ENCODE measurements at regions not wholly inside any gene's neighbourhood (a gene's known extent, or its start where the extent isn't known, plus 50 kb on each side); places are given as distances from the start of the nearest gene placed in this dataset.

- H3K4me1 ChIP-seq: peaks cover 9 to 15% (median 13%) of the 10 kb centered on the region in 10 experiments; a peak in 19 of 20 replicates
- H3K9me3 ChIP-seq (replicated peaks in 1 of 11): no peaks in the 10 kb centered on the region
- H3K4me2 ChIP-seq: peak overlapping the region; percentile 16 to 68 (median 47)
- H3K27ac ChIP-seq: peak overlapping the region in 8 of 11 experiments; percentile 9 to 57 (median 32); a peak in 13 of 22 replicates
- H4K20me1 ChIP-seq: no peaks in the 10 kb centered on the region
- no peak for TF ChIP-seq Cebpa-rat (IDR thresholded peaks at IDR 0.05)
- H3K27me3 ChIP-seq: no peaks in the 10 kb centered on the region
- no peaks in the 10 kb centered on the region for H3K36me3 ChIP-seq
- no peak overlapping the region for H3K4me3 ChIP-seq
- H3K9ac ChIP-seq: peak overlapping the region in 4 of 11 experiments; percentile 20 to 38 (median 36); a peak in 4 of 22 replicates
Observed at GRCh38 chr4:102447413-102447812, 53.7 kb upstream of the NFKB1 start.

- no peak for TF ChIP-seq Cebpa-rat (IDR thresholded peaks at IDR 0.05)
- Histone ChIP-seq H3K9me3 (replicated peaks in 1 of 11) (no peaks in the 10 kb centered on the region), H3K4me1 (peaks cover 21 to 34% (median 29%) of the 10 kb centered on the region in 10 experiments)
Observed at GRCh38 chr4:102449751-102450352, 51.3 kb upstream of the NFKB1 start.

GRCh38 chr4:102451266-102451665 is 49.9 kb upstream of the NFKB1 start:
- Histone ChIP-seq H3K9ac (no peak overlapping the region), H3K4me1 (peaks cover 21 to 41% (median 30%) of the 10 kb centered on the region in 10 experiments), H4K20me1 (no peaks in the 10 kb centered on the region), H3K36me3 (no peaks in the 10 kb centered on the region), H3K9me3 (replicated peaks in 1 of 11) (no peaks in the 10 kb centered on the region), H3K27ac (no peak overlapping the region), H3K27me3 (no peaks in the 10 kb centered on the region), H3K4me3 (no peak overlapping the region), H3K4me2 (no peak overlapping the region)
- no peak for TF ChIP-seq Cebpa-rat (IDR thresholded peaks at IDR 0.05)

More at GRCh38 chr4:102449751-102450352, 51.3 kb upstream of the NFKB1 start:
- Histone ChIP-seq H3K4me2 (no peak overlapping the region), H4K20me1 (no peaks in the 10 kb centered on the region), H3K36me3 (no peaks in the 10 kb centered on the region), H3K4me3 (no peak overlapping the region), H3K9ac (no peak overlapping the region), H3K27ac (no peak overlapping the region), H3K27me3 (no peaks in the 10 kb centered on the region)

All from BLaER1 treated with 17β-estradiol and CSF1 and Interleukin-3, amounts not matched to agents 10 nM and 100 nM (cell line).